ENCODE measurements at regions not wholly inside any gene's neighbourhood (a gene's known extent, or its start where the extent isn't known, plus 50 kb on each side); places are given as distances from the start of the nearest gene placed in this dataset.

DNA sequence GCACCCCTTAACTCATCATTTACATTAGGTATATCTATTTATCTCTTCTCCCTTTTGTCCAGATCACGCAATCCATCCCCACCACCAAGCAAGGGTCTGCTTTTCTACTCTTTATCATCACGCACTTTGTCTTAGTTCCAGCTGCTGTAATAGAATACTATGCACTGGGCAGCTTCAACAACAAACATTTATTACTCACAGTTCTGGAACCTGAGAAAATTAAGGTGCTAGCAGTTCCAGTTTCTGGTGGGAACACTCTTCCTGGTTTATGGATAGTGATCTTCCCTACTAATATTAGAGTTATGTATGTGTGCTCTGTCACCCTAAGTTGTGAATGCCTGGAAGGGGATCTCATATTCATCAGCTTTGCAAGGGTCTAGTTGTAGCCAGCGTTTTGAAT, 687.0 kb downstream of the NTRK3 start:
- no peak for TF ChIP-seq CTCF (IDR thresholded peaks at IDR 0.05; ENCODE audit: low read depth, low read length, missing control alignments)
- no peak overlapping the region for H3K4me3 ChIP-seq (replicated peaks; ENCODE audit: low read depth, low read length)
- no peak for DNase-seq (ENCODE audit: extremely low read depth, low read depth)

DNA sequence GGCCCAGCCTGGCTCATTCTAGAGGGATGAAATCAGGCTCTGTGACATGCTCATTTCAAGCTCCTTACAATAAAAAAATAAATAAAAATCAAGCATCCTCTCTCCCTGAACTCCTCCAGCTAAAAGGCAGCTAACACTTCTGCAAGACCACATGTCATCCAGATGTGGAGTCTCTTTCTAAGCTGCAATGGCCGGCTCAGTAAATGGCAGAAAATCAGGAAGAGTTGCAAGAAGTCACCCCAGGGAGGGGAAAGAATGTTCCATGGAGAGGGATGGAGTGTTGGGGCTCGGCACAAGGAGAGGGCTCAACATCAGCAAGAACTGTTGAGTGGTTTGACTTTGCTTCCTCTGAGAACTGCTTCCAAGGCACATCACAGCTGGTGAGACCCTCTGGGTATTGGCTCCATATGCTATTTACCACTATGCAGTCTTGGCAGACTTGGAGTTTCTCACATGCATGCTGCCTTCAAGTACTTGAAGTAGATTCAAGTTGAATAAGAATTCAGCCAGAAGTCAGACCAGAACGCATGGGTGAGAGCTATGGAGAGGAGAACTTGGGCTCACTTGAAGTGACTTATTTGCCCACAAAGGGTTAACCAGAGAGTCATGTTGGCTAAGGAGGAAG, 689.0 kb downstream of the NTRK3 start:
- TF ChIP-seq CTCF (IDR thresholded peaks at IDR 0.05; ENCODE audit: low read depth, low read length, missing control alignments), result no peak
- H3K4me3 ChIP-seq (replicated peaks; ENCODE audit: low read depth, low read length), result no peak overlapping the region
- peak; percentile 66 for DNase-seq (ENCODE audit: extremely low read depth, low read depth)

- no peak overlapping the region for H3K4me3 ChIP-seq (replicated peaks; ENCODE audit: low read depth, low read length)
- TF ChIP-seq CTCF (IDR thresholded peaks at IDR 0.05; ENCODE audit: low read depth, low read length, missing control alignments), result no peak
- peak; percentile 53 for DNase-seq (ENCODE audit: extremely low read depth, low read depth)
Measured at GRCh38 chr15:87566236-87566635, 690.3 kb downstream of the NTRK3 start.

- no peak for DNase-seq (ENCODE audit: extremely low read depth, low read depth)
- TF ChIP-seq CTCF (IDR thresholded peaks at IDR 0.05; ENCODE audit: low read depth, low read length, missing control alignments), result no peak
- H3K4me3 ChIP-seq (replicated peaks; ENCODE audit: low read depth, low read length), result no peak overlapping the region
Measured at GRCh38 chr15:87564681-87565080, 691.9 kb downstream of the NTRK3 start.

GRCh38 chr15:87563869-87564268, 692.7 kb downstream of the NTRK3 start:
- H3K4me3 ChIP-seq (replicated peaks; ENCODE audit: low read depth, low read length), result no peak overlapping the region
- no peak for TF ChIP-seq CTCF (IDR thresholded peaks at IDR 0.05; ENCODE audit: low read depth, low read length, missing control alignments)

DNA sequence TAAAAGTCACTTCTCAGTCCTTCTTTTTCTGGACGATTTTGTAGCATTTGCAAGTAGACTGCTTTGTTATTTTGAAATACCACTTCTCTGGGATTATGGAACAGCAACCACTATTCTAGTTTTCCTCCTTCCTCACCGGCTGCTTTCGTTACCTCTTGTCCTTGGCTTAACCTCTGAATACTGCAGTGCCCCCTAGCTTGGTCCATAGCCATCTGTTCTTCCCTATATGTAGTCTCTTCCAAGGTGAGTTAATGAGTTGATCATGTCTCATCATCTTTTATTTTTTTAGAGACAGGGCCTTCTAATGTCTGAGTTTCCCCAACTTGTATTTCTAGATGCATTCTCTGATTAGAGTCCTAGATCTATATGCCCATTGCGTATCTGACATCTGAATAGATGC, 694.3 kb downstream of the NTRK3 start:
- H3K4me3 ChIP-seq (replicated peaks; ENCODE audit: low read depth, low read length), result no peak overlapping the region
- DNase-seq (ENCODE audit: extremely low read depth, low read depth), result no peak
- no peak for TF ChIP-seq CTCF (IDR thresholded peaks at IDR 0.05; ENCODE audit: low read depth, low read length, missing control alignments)

More at GRCh38 chr15:87563869-87564268, 692.7 kb downstream of the NTRK3 start:
- DNase-seq (ENCODE audit: extremely low read depth, low read depth), result no peak

GRCh38 chr15:87561641-87562040, 694.9 kb downstream of the NTRK3 start:
- no peak for TF ChIP-seq CTCF (IDR thresholded peaks at IDR 0.05; ENCODE audit: low read depth, low read length, missing control alignments)
- no peak overlapping the region for H3K4me3 ChIP-seq (replicated peaks; ENCODE audit: low read depth, low read length)
- no peak for DNase-seq (ENCODE audit: extremely low read depth, low read depth)
